Activated CD8-positive, alpha-beta memory T cell treated with anti-CD3 and anti-CD28 coated beads, Interleukin-2, amount 50 U/mL, for 4 hours (primary cell): ENCODE measurements at regions not wholly inside any gene's neighbourhood (a gene's known extent, or its start where the extent isn't known, plus 50 kb on each side); places are given as distances from the start of the nearest gene placed in this dataset.
"Not testable (repeated sequence)": the region's sequence is repeated elsewhere in the genome, so short reads cannot be mapped to it uniquely, and the experiment has no call there.

Experiments
- DNase-seq: peaks from one replicate; pipeline ENCODE4 v3.0.0-alpha.2; 2020

GRCh38 chr2:88866756-88867155, 175.3 kb downstream of the RPIA start:
- DNase-seq, result no peak

- DNase-seq, result no peak
These were observed 177.4 kb downstream of the RPIA start for GRCh38 chr2:88868861-88869260.

- no peak for DNase-seq
These were observed 178.9 kb downstream of the RPIA start for GRCh38 chr2:88870267-88870839.

GRCh38 chr2:88871336-88871735, 179.9 kb downstream of the RPIA start:
- DNase-seq, result no peak

GRCh38 chr2:88873620-88874019, 182.1 kb downstream of the RPIA start:
- DNase-seq, result no peak

GRCh38 chr2:88874063-88874657, 182.7 kb downstream of the RPIA start:
- peak; percentile 31 for DNase-seq

GRCh38 chr2:88875736-88876135, 184.3 kb downstream of the RPIA start:
- DNase-seq, result no peak

- DNase-seq, result no peak
These were observed 189.0 kb downstream of the RPIA start for GRCh38 chr2:88880441-88880953.

- DNase-seq, result no peak
These were observed 193.8 kb downstream of the RPIA start for GRCh38 chr2:88885275-88885674.

GRCh38 chr2:88885679-88886416, 194.4 kb downstream of the RPIA start:
- DNase-seq, result no peak

GRCh38 chr2:88887466-88887865, 196.0 kb downstream of the RPIA start:
- DNase-seq, result not testable (repeated sequence)

- DNase-seq, result no peak
These were observed 200.7 kb downstream of the RPIA start for GRCh38 chr2:88892207-88892606.

GRCh38 chr2:88892788-88893187, 201.3 kb downstream of the RPIA start:
- DNase-seq, result no peak

- DNase-seq, result no peak
These were observed 205.5 kb downstream of the RPIA start for GRCh38 chr2:88896971-88897370.

GRCh38 chr2:88897715-88898114, 206.2 kb downstream of the RPIA start:
- no peak for DNase-seq

- no peak for DNase-seq
These were observed 212.4 kb downstream of the RPIA start for GRCh38 chr2:88903749-88904353.

GRCh38 chr2:88913280-88913679, 221.8 kb downstream of the RPIA start:
- no peak for DNase-seq

GRCh38 chr2:88919087-88919738, 227.7 kb downstream of the RPIA start:
- DNase-seq, result no peak

- DNase-seq, result not testable (repeated sequence)
These were observed 228.9 kb downstream of the RPIA start for GRCh38 chr2:88920399-88920798.

- no peak for DNase-seq
These were observed 233.1 kb downstream of the RPIA start for GRCh38 chr2:88924533-88924932.

GRCh38 chr2:88925770-88926462, 234.4 kb downstream of the RPIA start:
- DNase-seq, result no peak

- no peak for DNase-seq
These were observed 235.7 kb downstream of the RPIA start for GRCh38 chr2:88927128-88927527.

GRCh38 chr2:88930659-88931058, 239.2 kb downstream of the RPIA start:
- no peak for DNase-seq
